NCI-H2107 (cell line): ENCODE measurements at regions not wholly inside any gene's neighbourhood (a gene's known extent, or its start where the extent isn't known, plus 50 kb on each side); places are given as distances from the start of the nearest gene placed in this dataset.
"Not testable (repeated sequence)": the region's sequence is repeated elsewhere in the genome, so short reads cannot be mapped to it uniquely, and the experiment has no call there.

Experiments
- DNase-seq: peaks from one replicate; lab custom pipeline; 2025; lab: John Stamatoyannopoulos, UW

DNA sequence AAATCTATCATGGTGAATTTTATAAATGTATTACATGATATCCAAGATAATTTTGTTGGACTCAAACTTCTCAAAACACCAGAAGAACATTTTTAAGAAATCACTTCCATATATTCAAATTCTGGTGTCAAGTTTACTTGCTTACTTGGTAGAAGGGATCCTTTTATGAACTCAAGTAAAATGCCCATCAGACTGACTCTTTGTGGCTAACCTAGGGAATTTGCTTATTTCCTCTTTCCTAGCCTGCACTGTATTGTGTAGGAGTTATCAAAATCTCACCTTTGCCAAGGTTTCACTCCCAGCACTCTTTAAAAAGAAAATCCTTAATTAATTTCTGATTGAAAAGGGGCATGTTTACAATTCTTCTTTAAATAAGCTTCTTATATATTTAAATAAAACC, 196.5 kb downstream of the DUSP6 start:
- no peak for DNase-seq

DNA sequence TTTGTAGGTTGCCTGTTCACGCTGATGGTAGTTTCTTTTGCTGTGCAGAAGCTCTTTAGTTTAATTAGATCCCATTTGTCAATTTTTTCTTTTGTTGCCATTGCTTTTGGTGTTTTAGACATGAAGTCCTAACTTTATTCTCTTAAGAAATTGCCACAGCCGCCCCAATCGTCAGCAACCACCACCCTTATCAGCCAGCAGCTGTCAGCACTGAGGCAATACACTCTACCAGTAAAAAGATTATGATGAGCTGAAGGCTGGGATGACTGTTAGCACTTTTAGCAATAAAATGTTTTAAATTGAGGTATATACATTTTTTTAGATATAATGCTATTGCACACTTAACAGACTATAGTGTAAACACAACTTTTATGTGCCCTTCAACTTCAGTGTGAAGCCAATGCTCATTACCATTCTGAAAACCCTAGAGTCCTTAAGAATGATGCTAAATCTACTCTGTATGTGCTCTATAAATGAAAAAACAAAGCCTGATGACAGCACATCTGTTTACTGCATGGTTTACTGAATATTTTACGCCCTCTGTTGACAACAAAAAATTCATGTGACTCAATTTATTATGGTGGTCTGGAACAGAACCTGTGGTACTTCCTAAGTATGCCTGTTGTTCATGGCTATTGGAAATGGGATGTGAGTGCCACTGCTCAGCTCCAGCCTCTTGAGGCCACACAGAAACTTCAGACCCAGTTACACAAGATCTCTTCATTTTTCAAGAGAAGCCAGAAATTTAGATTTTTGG, 197.4 kb downstream of the DUSP6 start:
- DNase-seq = no peak

DNA sequence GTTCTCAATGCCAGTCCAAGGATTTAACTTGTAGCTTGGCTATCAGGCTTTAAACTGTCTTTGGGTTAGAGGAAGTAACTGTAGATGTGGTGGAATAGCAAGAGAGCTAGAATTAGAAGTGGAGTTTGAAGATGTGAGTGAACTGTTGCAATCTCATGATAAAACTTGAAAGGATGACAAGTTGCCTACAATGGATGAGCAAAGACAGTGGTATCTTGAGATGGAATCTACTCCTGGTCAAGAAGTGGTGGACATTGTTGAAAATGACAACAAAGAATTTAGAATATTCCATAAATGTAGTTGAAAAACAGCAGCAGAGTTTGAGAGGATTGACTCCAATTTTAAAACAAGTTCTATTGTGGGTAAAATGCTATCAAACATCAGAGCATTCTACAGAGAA, 199.0 kb downstream of the DUSP6 start:
- no peak for DNase-seq

DNA sequence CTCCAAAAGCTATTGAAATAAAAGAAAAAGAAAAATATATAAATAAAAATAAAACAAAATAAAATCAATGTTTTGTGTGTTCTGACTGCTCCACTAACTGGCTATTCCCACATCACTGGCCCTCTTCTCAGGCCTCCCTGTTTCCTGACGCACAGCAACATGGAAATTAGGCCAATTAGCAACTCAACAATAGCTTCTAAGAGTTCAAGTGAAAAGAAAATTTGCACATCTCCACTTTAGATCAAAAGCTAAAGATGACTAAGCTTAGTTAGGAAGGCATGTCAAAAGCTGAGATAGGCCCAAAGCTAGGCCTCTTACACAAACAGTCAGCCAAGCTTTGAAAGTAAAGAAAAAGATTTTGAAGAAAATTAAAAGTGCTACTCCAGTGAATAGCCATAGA, 200.8 kb downstream of the DUSP6 start:
- DNase-seq = no peak

DNA sequence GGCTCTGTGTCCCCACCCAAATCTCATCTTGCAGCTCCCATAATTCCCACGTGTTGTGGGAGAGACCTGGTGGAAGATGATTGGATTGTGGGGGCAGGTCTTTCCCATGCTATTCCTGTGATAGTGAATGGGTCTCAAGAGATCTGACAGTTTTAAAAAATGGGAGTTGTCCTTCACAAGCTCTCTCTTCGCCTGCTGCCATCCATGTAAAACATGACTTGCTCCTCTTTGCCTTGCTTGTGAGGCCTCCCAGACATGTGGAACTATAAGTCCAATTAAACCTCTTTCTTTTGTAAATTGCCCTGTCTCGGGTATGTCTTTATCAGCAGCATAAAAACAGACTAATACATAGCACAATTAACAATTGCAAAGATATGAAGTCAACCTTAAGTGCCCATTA, 201.5 kb downstream of the DUSP6 start:
- not testable (repeated sequence) for DNase-seq

DNA sequence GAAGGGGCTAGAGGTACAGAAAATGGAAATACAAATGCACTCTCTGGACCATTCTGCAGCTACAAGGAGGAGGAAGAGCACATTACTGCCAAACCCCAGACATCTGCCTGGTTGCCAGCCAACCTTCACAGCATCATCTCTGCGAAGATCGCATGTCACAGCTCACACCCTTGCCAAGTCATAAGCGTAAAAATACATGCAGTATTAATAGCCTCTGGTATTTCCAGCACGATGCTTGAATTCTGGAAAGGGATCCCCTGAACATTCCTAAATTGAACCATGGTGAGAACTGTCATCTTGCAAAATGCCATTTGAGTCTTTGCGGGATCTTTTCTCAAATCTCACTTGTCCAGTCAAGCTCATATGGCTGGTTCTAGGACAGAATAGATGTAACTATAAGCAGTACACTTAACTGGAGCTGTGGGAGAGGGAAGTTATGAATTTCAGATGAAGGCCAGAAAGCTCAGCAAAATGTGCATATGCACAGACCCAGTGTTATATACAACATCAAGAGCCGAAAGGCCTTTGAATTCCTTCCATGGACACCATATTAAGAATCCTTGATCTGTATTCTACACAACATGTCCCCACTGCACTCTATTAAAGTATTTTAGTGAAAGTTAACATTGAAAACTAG, 211.6 kb downstream of the DUSP6 start:
- DNase-seq = no peak

DNA sequence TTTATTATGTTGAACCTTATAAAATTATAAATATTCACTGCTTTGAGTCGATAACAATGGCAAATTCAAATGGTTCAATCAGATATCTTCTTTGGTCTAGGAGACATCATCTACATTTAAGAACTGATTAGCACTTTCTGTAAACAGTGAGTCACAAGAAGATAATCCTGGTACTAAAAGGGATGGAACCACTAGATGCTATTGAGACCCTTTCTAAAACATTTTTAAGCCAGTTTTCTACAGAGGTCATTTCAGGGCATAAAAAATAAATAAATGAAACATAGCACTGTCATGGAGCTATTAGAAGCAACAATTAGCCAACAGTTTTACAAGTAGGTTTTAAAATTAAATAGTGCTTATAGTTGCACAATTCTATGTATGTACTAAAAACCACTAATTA, 212.2 kb downstream of the DUSP6 start:
- no peak for DNase-seq

DNA sequence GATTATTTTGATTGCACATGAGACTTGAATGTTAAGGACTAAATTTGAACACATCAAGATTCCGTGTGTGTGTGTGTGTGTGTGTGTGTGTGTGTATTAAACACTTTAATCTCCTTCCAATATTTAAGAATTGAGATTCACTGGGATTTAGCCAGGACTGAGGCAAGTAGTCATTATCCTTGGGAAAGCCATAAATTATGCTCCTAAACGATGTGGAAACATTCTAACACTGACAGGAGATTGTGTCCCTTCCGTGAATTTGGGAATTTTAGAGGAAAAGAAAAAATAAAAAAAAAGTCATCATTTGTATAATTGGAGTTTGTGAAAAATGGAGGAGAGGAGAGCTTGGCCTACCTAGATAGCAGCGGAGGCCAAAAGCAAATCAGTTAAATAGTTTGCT, 212.9 kb downstream of the DUSP6 start:
- no peak for DNase-seq

DNA sequence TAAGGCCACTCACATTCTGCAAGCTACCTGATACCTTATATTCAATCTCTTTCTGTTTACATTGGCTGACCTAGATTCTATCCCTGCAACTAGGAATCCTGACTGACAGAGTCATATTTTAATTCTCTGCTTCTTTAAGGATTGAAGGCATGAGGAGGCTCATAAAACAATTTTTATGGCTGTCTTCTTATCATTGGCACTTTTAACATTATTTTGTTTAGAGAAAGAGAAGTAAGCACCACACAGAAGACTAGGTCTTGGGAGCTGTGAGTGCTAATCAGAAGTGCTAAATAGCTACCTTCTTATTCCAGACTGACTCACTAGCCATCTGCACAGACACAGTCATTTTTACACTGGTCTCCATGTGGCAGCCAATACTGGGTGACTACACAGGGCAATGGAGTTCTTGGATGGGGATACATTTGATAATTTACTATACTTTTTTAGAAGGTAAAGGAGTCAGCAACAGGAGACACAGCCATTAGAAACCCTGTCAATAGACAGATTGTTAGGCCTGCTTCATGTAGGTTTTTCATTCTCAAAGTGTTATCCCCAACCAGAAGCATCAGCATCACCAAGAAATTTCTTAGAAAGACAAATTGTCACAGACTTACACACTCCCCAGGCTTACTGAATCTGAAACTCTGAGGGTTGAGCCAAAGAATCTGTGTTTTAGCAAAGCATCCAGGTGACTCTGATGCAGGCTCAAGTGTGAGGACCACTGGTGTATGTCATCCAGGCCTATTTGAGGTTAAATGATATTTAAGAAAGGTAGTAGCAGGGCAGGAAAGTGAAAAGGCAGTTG, 214.1 kb downstream of the DUSP6 start:
- DNase-seq = no peak

DNA sequence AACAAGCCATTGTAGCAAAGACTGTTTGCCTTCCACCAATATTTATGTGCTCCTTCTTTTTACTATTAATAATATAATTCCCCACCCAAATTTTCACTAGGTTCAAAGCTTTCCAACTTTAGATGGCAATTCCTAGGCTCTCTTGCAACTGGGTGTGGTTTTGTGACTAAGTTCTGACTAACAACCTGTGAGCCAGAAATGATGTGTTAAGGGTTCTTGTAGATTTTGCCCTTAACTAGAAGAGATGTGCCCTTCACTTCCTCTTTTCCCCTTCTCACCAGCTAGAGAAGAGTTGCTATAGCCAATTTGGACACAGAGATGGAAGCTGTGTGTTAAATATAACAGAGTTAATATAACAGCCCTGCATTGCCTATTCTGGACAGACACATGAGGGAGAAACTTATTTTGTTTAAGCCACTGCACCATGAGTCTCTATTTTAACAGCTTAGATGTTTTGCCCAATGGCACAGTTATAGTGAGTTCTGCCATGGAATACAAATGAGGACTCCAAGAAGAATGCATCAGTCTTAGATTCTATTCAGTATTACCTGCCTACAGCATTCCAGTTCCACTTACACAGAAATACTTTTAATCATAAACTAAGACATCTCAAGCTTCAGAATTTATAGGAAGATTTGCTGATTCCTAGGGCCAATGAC, 216.2 kb downstream of the DUSP6 start:
- no peak for DNase-seq

DNA sequence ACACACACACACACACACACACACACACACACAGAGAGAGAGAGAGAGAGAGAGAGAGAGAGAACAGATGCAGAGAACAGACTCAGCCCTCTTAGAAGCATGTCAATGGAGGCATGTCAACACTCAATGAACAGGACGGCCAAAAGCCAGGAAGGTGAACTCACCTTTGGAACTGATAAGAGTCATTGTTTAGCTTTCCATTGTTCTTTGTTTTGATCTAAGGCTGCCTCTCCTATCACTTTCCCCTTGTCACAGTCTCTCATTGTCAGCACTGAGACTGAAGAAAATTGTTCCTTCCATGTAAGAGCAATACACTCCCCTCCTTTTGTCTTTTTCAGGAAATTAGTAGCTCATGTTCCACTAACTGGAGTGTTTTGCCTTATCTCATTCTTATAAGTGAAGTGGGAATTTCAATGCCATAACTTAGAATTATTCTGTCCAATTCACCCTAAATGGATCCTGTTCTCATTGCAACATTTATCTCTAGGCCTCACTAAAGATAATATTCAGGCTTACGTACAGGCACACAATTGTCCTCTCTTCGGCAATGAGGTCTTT, 218.0 kb downstream of the DUSP6 start:
- no peak for DNase-seq

DNA sequence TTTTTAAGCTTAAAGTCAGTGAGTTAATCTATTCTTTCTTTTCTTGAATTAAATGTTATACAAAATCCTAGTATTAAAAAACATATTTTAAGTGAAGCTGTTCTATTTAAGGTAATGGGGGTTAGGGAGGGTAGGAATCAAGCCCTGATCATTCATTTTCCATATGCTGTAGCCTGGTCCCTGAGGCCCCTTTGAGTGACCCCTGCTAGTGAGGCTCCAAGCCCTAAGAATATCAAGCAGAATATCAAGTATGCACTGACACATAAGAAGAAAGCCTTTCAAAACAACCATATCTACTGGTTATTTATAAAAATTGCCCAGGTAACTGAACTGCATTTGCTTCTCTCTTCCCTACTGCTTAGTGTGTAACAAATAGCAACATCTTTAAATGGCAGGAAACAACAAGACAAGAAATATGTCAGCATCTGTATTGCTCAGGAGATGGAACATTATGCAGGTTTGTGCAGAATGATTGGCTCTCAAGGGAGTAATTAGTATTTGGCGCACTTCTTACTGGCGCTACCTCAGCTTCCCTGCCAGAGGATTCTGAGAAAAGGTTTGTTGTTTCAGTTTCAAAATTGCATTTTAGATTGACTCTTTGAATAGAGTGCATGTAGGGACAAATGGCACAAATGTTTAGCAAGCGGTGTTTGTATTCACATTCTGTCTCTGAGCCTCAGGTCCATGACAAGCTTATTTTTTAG, 223.0 kb downstream of the DUSP6 start:
- DNase-seq = no peak

DNA sequence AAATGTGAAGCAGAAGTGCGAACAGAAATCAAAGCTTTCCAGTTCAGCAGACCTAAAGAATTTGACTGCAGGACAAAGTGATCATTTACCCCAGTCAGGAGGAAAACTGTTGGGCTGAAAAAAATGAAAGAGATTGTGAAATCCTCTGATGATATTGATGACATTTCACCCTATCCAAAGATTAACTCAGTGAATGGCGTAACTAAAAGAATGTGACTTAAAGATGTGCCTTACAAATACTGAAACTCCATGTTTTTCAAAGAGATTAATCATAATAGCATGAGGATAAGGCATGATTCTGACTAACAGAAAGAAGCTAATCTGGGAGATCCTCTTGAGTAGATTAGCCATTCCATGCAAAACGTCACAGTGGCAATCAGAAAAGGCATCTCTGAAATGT, 225.6 kb downstream of the DUSP6 start:
- DNase-seq = no peak

DNA sequence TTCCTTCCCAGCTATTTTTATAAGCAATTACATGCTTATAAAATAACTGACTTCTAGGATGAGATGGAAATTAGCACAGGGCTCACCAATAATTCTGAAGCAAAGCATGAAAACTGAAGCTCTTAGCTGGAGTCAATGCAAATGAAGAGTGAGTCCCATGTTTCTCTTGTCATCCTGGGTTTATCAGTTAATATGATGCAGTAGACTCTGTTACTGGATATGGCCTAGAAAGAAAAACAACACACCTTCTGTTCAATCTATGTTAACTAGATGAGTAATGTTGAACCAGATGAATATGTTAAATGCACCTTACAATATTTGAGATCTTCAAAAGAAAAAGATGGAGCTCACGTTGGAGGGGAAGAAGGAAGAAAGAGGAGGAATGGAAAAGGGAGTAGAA, 229.4 kb downstream of the DUSP6 start:
- DNase-seq = no peak

DNA sequence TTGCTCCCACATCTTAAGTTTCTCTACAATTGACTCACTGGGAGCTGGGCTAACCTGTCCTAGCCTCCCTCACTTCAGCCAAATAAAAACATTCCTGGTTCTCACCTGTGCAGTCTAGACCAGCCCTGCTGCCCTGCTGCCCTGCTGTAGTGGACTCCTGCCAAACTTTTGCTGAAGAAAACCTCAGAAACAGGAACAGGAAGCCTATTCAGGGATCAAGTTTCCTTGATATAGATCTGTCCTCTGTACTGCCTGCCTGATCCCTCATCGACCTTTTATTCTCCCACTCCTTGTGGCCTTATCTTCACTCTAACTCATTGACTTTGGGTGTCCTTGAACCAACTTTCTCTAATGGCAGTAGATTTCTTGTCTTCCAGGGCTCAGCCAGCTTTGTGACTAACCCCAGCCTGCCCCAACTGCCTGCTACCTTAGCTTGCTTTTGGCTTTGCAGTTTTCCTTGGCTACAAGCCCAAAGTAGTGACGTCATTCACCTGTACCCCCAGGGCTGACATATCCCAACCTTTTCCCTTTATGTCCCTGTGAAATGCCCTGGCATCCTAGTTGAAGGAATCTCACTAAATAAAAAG, 234.8 kb downstream of the DUSP6 start:
- DNase-seq = no peak

DNA sequence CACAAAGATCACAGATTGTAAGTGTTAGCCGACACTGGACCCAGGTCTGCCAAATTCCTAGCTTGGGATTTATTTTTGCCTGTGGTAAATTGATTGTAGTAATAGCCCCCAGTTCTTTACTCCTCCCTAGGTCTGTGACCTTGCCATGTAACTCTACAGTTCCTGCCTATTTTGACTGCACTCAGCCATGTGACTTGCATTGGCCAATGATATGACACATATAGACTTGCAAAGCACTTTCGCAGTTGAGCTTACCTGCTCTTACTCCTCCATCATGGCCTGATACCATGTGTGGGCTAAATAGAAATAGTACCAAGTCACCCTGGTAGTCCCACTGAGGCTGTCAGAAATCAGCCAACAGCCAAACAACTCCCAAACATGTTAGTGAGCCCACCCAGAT, 240.3 kb downstream of the DUSP6 start:
- DNase-seq = no peak

DNA sequence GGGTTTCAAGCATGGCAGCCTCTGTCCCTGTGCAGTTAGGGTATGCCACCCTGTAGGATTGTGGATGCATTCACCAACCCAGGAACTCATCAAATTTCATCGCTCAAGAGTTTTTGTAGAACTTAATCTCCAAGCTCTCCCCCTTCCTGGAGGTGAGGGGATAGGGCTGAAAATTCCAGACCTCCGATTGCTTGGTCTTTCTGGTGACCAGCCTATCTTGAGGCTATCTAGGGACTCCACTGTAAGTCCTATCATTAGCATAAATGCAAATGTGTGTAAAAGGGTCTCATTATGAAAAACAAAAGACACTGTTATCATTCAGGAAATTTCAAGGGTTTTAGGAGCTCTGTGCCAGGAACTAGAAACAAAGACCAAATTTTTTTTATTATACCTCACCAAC, 244.0 kb downstream of the DUSP6 start:
- DNase-seq = no peak

DNA sequence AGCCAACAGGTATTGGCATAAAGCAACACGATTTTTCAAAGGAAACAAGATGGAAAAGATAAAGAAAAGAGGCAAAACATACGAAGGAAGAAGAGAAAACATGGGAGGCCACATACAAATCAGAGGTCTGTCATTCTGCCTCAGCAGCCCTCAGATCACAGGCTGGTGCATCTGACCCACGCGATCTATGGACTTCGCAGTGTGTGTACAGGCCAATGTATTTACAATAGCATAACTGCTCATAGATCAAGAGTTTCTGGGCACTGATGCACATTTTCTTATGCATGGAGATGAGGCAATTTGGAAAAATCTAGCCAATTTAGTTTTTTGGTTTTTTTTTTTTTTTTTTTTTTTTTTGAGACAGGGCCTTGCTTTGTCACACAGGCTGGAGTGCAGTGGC, 245.4 kb downstream of the DUSP6 start:
- no peak for DNase-seq

DNA sequence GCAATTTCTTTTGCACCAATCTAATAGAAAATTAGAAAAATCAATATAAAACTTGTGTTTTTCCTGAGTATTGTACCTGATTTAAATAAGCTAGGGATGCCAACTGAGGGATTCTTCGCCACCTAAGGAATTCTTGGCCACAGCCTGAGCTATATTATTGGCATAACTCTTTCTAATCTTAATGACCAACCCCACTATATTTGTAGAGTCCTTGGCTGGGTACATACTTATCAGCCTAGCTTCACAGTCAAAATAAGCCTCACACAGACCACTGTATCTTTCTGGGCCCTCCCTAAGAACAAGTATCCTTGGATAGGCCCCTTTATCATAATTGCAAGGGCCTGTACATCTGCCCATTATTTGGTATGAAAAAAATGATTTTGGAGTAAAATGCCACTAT, 247.1 kb downstream of the DUSP6 start:
- no peak for DNase-seq

DNA sequence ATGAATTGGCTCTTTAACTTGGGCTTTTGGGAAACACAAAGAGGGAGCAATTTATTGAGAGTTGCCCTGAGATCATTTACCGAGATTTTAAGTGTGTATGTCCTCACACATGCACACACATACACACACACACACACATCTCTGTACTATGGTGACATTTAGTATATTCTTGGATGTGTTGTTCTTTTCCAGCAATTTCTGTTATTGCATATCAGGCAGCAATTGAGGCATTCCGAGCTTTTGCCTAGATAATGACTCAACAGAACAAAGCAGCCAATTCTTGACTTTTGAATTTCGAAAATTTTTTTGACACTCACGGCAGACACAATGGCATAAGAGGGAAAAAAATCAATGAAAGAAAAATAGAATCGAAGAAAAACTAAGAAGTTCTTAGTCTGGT, 248.5 kb downstream of the DUSP6 start:
- DNase-seq = no peak

DNA sequence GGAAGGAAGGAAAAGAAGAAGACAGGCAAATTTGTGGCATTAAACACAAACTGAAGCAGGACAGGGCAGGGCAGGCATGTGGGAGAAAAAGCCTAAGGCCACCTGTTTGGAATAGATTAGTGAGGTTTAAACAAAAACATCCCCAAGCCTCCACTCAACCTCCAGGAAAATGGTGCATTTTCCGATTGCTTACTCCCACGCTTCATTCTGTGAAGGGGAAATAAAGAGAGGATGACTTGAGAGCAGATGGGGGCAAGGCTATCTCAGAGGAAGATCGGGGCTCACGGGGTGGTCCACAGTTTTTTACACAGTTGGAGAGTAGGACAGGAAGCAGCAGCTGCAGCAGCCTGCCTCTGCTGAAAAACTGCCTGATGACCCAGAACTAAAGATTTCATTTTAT, 250.9 kb downstream of the DUSP6 start:
- DNase-seq = no peak
